ENCODE measurements at regions not wholly inside any gene's neighbourhood (a gene's known extent, or its start where the extent isn't known, plus 50 kb on each side); places are given as distances from the start of the nearest gene placed in this dataset.

- Histone ChIP-seq H3K27me3 (replicated peaks; ENCODE audit: insufficient read depth) (no peaks in the 10 kb centered on the region), H3K4me1 (ENCODE audit: control insufficient read depth in 1 of 2, low read depth in 2 of 2) (no peaks in the 10 kb centered on the region), H3K4me3 (no peak overlapping the region), H3K9me3 (no peaks in the 10 kb centered on the region), H3K36me3 (no peaks in the 10 kb centered on the region), H3K27ac (no peak overlapping the region)
- DNase-seq (ENCODE audit: low spot score) (no peak), ATAC-seq (ENCODE audit: insufficient number of reproducible peaks, low FRiP score, low read depth) (no peak)
- TF ChIP-seq, protein P1, sequence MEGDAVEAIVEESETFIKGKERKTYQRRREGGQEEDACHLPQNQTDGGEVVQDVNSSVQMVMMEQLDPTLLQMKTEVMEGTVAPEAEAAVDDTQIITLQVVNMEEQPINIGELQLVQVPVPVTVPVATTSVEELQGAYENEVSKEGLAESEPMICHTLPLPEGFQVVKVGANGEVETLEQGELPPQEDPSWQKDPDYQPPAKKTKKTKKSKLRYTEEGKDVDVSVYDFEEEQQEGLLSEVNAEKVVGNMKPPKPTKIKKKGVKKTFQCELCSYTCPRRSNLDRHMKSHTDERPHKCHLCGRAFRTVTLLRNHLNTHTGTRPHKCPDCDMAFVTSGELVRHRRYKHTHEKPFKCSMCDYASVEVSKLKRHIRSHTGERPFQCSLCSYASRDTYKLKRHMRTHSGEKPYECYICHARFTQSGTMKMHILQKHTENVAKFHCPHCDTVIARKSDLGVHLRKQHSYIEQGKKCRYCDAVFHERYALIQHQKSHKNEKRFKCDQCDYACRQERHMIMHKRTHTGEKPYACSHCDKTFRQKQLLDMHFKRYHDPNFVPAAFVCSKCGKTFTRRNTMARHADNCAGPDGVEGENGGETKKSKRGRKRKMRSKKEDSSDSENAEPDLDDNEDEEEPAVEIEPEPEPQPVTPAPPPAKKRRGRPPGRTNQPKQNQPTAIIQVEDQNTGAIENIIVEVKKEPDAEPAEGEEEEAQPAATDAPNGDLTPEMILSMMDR (IDR thresholded peaks at IDR 0.05): no peak
Observed at GRCh38 chr2:9105601-9106337, 100.8 kb upstream of the ASAP2 start.

GRCh38 chr2:9103663-9104277, 100.3 kb upstream of the MBOAT2 start:
- TF ChIP-seq, protein P1 (IDR thresholded peaks at IDR 0.05): no peak
- no peak for ATAC-seq (ENCODE audit: insufficient number of reproducible peaks, low FRiP score, low read depth)

GRCh38 chr2:9102861-9103662, 99.6 kb upstream of the MBOAT2 start:
- H3K9me3 ChIP-seq: no peaks in the 10 kb centered on the region
- H3K36me3 ChIP-seq: no peaks in the 10 kb centered on the region
- no peak for DNase-seq (ENCODE audit: low spot score)
- no peak overlapping the region for H3K4me3 ChIP-seq
- ATAC-seq (ENCODE audit: insufficient number of reproducible peaks, low FRiP score, low read depth): no peak
- no peaks in the 10 kb centered on the region for H3K27me3 ChIP-seq (replicated peaks; ENCODE audit: insufficient read depth)
- H3K27ac ChIP-seq: no peak overlapping the region
- no peaks in the 10 kb centered on the region for H3K4me1 ChIP-seq (ENCODE audit: control insufficient read depth in 1 of 2, low read depth in 2 of 2)
- TF ChIP-seq, protein P1 (IDR thresholded peaks at IDR 0.05): no peak

More at GRCh38 chr2:9103663-9104277, 100.3 kb upstream of the MBOAT2 start:
- Histone ChIP-seq H3K27me3 (replicated peaks; ENCODE audit: insufficient read depth) (no peaks in the 10 kb centered on the region), H3K4me1 (ENCODE audit: control insufficient read depth in 1 of 2, low read depth in 2 of 2) (no peaks in the 10 kb centered on the region), H3K9me3 (no peaks in the 10 kb centered on the region), H3K36me3 (no peaks in the 10 kb centered on the region), H3K4me3 (no peak overlapping the region), H3K27ac (no peak overlapping the region)
- DNase-seq (ENCODE audit: low spot score): no peak

GRCh38 chr2:9101763-9102425, 98.4 kb upstream of the MBOAT2 start:
- no peak for ATAC-seq (ENCODE audit: insufficient number of reproducible peaks, low FRiP score, low read depth)
- H3K36me3 ChIP-seq: no peaks in the 10 kb centered on the region
- TF ChIP-seq, protein P1 (IDR thresholded peaks at IDR 0.05): no peak

More at GRCh38 chr2:9101763-9102425, 98.4 kb upstream of the MBOAT2 start:
- H3K27me3 ChIP-seq (replicated peaks; ENCODE audit: insufficient read depth): no peaks in the 10 kb centered on the region
- H3K9me3 ChIP-seq: no peaks in the 10 kb centered on the region
- no peaks in the 10 kb centered on the region for H3K4me1 ChIP-seq (ENCODE audit: control insufficient read depth in 1 of 2, low read depth in 2 of 2)
- no peak overlapping the region for H3K4me3 ChIP-seq
- H3K27ac ChIP-seq: no peak overlapping the region
- DNase-seq (ENCODE audit: low spot score): no peak

Measured in thoracic aorta (tissue), 2 donors.